ENCODE measurements at regions not wholly inside any gene's neighbourhood (a gene's known extent, or its start where the extent isn't known, plus 50 kb on each side); places are given as distances from the start of the nearest gene placed in this dataset.

GRCh38 chr1:83065952-83066727 lies 932.8 kb downstream of the TTLL7 start:
- TF ChIP-seq, protein P1, sequence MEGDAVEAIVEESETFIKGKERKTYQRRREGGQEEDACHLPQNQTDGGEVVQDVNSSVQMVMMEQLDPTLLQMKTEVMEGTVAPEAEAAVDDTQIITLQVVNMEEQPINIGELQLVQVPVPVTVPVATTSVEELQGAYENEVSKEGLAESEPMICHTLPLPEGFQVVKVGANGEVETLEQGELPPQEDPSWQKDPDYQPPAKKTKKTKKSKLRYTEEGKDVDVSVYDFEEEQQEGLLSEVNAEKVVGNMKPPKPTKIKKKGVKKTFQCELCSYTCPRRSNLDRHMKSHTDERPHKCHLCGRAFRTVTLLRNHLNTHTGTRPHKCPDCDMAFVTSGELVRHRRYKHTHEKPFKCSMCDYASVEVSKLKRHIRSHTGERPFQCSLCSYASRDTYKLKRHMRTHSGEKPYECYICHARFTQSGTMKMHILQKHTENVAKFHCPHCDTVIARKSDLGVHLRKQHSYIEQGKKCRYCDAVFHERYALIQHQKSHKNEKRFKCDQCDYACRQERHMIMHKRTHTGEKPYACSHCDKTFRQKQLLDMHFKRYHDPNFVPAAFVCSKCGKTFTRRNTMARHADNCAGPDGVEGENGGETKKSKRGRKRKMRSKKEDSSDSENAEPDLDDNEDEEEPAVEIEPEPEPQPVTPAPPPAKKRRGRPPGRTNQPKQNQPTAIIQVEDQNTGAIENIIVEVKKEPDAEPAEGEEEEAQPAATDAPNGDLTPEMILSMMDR (IDR thresholded peaks at IDR 0.05; ENCODE audit: insufficient read depth, low read length): no peak
- no peak overlapping the region for H3K4me3 ChIP-seq (ENCODE audit: low read depth, low read length)
- DNase-seq (ENCODE audit: low read depth): peak; percentile 16

- TF ChIP-seq, protein P1 (IDR thresholded peaks at IDR 0.05; ENCODE audit: insufficient read depth, low read length): no peak
- DNase-seq (ENCODE audit: low read depth): no peak
- no peak overlapping the region for H3K4me3 ChIP-seq (ENCODE audit: low read depth, low read length)
These were observed 934.2 kb downstream of the TTLL7 start for GRCh38 chr1:83064589-83065242.

GRCh38 chr1:83060651-83061390 lies 938.1 kb downstream of the TTLL7 start:
- DNase-seq (ENCODE audit: low read depth): peak; percentile 23
- TF ChIP-seq, protein P1 (IDR thresholded peaks at IDR 0.05; ENCODE audit: insufficient read depth, low read length): no peak
- no peak overlapping the region for H3K4me3 ChIP-seq (ENCODE audit: low read depth, low read length)

GRCh38 chr1:83060221-83060620 lies 938.7 kb downstream of the TTLL7 start:
- peak; percentile 13 for DNase-seq (ENCODE audit: low read depth)
- TF ChIP-seq, protein P1 (IDR thresholded peaks at IDR 0.05; ENCODE audit: insufficient read depth, low read length): no peak
- no peak overlapping the region for H3K4me3 ChIP-seq (ENCODE audit: low read depth, low read length)

DNA sequence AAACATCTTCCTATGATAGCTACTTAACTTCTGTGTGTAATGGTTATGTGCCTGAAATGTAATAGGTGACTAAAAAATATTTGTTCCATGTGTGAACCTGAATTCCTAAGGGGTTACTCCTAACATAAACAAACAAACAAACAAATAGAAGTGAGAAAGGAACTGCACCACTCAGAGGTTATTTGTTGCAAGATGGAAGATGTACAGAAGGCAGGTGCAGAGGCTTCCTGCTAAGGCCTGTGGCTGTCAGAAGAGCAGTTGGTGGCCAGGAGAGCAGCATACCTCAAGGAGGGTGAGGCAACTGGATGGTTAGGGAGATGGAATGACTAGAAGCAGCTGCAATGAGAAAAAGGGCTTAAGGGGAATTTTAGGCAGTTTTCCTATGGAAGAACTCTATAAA lies 940.6 kb downstream of the TTLL7 start:
- H3K4me3 ChIP-seq (ENCODE audit: low read depth, low read length): no peak overlapping the region
- TF ChIP-seq, protein P1 (IDR thresholded peaks at IDR 0.05; ENCODE audit: insufficient read depth, low read length): no peak
- DNase-seq (ENCODE audit: low read depth): no peak

DNA sequence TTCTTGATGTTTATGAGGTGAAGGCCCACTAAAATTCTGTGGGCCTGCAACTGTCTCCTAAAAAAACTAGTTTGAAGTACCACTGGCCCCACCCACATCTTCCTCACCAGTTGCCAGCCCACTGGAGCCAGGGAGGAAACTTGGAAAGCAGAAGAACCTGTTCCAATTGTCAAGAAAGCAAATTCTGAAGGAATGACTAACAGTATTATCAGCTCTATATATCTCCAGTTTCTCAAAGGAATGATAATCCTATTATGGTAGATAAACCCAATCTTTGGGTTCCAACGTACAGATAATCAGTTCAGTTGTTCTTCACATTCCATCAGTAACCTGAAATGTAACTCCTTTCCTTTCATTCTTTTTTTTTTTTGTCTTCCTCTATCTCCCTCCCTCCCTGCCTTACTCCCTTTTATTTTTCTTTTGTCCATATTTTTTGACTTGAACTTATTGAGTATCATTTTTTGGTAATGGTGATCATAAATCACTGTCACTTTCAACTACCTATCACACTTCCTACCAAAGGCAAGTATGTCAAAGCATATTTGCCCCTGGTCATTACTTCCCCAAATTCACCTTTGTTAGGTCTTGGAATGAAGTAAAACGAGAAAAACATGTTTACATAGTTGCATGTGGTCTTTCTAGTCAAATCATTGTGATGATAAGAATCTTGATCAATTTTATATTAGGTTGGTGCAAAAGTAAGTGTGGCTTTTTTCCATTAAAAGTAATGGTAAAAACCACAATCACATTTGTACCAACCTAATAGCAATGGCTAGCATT lies 943.4 kb downstream of the TTLL7 start:
- TF ChIP-seq, protein P1 (IDR thresholded peaks at IDR 0.05; ENCODE audit: insufficient read depth, low read length): no peak
- no peak overlapping the region for H3K4me3 ChIP-seq (ENCODE audit: low read depth, low read length)
- peak; percentile 54 for DNase-seq (ENCODE audit: low read depth)
